Mucosa of gallbladder (tissue), 1 donor: ENCODE measurements at regions not wholly inside any gene's neighbourhood (a gene's known extent, or its start where the extent isn't known, plus 50 kb on each side); places are given as distances from the start of the nearest gene placed in this dataset.
A peak's percentile ranks its signal among the peaks of the same experiment; 100 is the strongest.

Experiments used
- DNase-seq: peaks from one replicate; pipeline ENCODE4 v3.0.0-alpha.2; 2020; ENCODE audit warnings: low spot score
- donor health status: DM: no; HTN: no; CAD: no.

GRCh38 chr4:45778514-45778913, 345.3 kb downstream of the GABRG1 start:
- DNase-seq = no peak

DNA sequence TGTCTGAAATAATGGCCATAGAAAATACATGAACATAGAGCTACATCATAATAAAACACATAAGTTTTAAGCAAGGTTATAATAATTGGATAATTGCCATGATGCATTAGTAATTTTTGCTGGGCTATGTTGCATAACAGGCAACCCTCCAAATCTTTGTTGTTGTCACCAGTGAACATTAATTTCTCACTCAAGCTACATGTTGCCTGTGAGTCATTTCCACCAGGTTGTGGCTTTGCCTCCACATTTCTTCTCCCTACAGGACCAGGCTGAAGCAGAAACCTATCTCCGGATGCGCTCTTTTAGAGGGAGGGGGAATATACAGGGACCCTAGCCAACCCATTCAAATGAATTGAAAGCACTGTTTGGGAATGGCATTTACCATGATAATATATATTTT, 347.7 kb downstream of the GABRG1 start:
- no peak for DNase-seq

GRCh38 chr4:45770958-45771357, 352.9 kb downstream of the GABRG1 start:
- DNase-seq = no peak

- DNase-seq = no peak
Measured at GRCh38 chr4:45765521-45765920, 358.3 kb downstream of the GABRG1 start.

GRCh38 chr4:45751877-45752530, 371.9 kb downstream of the GABRG1 start:
- no peak for DNase-seq

GRCh38 chr4:45750721-45751120, 373.1 kb downstream of the GABRG1 start:
- no peak for DNase-seq

DNA sequence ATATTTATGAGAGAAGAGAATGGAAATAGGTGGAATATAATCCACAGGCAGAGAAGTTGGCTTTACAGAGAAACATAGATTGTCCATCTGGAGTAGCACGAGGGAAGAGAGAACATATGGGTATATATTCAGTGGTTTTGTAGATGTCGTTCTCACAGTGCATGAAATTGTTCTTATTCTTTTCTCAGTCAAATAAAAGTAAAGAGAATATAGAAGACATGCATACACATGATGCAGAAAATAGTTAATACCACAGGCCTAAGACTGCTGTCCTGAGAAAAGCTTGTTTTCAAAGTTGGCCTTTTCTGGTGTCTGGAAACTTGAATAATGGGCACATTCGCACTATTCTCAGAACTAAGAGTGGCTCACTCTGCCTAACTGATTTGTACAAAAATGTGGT, 378.1 kb downstream of the GABRG1 start:
- DNase-seq = no peak

DNA sequence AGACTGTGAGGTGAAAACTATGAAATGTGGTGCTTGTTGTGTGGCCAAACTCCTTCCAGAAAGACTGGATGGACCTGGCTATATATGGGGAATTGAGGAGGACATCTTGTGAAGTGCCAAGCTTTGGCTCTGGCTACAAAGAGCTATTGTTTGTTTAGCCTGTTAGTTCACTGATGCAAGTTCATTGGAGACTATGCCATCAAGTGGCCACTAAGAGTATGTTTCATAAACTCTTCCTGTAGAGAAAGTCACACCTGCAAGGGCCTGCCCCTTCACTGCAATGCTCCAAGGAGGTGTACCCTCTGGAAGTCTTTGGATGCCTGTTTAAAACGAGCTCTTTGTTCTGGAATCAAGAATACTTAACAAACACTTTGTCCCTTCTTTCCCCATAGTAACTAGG, 382.0 kb downstream of the GABRG1 start:
- DNase-seq = no peak

DNA sequence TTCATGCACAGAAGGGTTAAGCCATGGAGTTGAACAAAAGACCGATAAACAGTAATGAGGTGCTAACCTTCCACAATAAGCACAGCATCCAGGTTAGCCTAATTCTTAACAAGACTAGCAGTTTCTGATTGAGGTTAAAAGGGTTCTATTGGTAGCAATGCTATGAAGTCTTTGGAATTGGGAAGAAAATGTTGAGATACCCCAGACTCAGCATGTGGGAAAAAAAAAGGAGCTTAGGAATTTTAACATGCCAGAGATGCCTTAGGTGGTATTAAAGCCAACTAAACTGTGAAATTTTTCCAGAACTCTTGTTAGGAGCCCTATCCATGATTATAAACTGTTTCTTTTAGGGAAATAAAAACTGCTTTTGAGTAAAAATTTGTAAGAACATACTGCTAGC, 391.7 kb downstream of the GABRG1 start:
- DNase-seq = no peak

DNA sequence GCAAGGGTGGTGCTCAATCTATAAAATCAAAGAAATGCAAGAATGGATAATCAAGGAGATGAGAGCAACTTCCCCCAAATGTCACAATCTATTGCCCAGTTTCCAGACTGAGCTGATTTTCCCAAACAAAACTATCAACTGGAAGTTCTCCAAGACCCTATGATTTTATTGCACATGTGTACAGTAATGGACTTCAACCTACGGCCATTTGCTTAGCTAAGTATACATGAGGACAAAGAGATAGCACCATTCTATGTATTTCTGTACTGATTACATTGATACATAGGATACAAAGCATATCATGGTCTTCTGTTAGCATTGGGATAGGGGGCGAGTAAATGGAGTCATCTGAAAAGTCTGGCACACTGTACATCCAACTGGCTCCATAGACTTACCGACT, 407.8 kb downstream of the GABRG1 start:
- no peak for DNase-seq

DNA sequence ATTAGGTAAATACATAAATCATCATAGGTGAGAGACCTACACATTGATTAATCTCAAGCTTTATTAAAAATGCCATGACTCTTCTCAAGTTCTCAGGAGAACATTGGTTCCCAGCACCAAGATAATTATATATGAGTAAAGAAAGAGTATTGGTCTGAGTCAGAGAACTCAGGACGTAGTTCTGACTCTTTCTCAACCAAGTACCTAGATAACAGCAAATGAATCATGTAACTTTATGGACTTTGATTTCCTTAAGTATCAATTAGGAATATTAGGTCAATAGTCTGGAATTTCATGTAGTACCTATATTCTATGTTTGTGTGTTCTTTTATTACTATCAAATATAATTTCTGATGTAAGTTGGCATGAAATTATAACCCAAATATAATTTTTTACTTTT, 409.9 kb downstream of the GABRG1 start:
- DNase-seq = no peak

DNA sequence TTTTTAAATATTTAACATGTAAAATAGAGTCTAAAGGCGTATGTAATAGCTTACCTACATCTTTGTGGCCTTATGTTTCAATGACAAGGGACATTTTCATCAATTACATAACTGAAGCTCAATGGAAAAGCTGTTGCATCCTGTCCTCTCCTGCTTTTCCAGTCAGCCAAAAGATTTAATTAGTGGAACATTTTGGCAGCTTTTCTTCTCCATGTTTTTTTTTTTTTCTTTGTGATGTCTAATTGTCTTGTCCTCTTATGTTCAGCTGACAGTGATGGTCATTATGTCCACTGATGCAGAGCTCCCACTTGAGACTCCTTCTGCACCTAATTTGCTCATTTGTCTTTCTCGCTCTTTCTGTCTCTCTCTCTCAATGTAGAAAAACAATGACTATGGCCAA, 422.2 kb downstream of the GABRG1 start:
- DNase-seq = no peak

DNA sequence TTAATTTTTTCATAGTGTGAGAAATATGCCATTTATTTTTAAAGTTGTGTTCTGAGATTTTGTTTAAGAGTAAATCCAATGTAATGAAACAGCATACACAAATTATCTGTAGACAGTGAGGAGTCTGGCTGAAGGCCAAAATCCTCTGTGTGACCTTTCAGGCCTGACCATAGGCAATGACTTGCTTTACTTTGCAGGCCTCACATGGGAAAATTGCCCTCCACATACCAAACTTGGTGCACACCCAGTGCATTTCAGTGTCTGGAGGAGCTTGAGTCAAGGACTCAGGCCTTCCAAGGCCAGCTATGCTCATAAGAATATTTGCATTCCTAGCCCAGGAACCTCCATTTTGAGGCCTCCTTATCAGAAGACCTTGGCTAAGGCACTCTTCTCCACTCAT, 430.1 kb downstream of the GABRG1 start:
- peak; percentile 13 for DNase-seq

DNA sequence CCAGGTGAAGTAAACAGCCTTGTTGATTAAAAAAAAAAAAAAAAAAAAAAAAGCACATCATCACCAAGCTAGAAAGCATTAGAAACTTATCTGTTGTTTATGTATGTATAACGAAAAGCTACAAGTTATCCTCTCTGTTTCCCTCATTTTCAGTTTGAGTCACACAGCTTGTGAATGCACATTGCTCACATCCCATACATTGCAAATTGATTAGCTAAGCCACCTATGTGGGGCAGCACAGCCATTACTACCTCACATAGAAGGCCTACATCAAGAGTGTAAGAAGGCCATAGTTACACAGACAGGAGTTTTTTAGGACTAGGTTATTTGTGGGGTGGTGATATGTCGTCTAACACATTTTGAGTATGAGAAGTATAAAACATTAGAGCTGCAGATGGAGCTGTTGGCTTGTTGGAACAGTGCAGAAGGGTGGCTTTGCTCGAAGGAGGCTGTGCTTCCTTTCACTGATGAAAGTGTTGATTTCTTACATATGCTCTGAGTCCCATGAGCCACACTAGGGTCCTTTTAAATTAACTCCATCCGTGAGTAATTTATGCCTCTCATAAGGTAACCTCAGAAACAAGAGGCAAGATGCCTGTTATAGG, 431.6 kb downstream of the GABRG1 start:
- DNase-seq = no peak

GRCh38 chr4:45688341-45688740, 435.5 kb downstream of the GABRG1 start:
- DNase-seq = no peak

- DNase-seq = no peak
Measured at GRCh38 chr4:45679411-45679810, 444.4 kb downstream of the GABRG1 start.

DNA sequence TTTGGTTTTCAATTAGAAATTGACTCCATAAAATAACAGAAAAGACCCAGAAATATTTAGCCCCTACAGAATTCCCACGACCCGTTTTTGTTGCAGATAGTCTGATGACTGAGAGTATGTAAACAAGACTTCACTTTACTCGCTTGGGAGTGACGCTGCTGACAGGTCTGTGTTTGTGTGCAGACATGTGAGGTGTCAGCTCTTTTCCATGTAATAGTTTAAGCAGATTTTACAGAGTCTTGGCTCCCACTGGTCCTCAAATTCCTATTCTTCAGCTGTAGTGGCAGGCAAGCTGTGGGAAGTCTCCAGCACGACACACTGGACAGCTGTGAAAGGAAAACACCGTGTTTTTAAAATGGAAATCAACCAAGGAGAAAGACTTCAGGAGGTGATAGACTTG, 455.7 kb downstream of the GABRG1 start:
- no peak for DNase-seq

DNA sequence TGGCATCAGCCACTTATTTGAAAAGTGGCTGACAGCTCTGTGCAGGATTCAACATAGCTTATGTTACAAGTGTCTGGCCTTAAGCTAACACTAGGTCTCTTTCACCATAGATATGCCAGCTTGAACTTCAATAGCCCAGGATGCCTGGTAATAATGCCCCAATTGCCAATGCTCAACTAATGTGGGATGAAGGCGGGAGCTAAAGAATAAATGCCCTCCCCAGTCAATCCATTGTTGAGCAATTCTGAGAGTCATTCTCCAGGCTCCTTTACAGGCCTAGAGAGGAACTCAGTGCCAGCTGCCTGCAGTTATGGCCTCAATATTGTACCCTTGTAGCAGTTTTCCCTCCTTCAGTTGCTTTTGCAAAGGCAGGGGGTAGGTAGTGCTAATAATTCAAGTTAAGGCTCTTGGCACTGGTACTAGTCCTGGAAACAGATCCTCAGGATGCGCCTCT, 460.2 kb downstream of the GABRG1 start:
- no peak for DNase-seq

DNA sequence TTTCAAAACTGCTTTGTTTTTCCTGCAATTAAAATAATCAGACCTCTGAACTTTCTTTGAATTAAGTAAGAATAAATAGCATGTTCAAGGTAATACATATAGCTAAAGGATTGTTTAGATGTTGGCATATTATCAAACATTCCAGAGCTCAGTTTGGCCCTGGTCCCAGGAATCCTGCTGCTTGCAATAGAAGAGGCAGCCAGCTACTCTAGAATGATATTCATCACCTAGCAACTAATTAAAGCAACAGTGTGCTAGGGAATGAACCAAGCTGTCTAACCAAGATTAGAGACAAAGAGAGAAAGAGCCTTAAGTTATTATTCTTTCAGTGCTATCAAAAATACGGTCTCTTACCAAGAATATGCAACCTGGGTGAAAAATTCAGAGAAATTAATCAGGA, 460.9 kb downstream of the GABRG1 start:
- peak; percentile 73 for DNase-seq

GRCh38 chr4:45661893-45662292, 462.0 kb downstream of the GABRG1 start:
- DNase-seq = no peak

DNA sequence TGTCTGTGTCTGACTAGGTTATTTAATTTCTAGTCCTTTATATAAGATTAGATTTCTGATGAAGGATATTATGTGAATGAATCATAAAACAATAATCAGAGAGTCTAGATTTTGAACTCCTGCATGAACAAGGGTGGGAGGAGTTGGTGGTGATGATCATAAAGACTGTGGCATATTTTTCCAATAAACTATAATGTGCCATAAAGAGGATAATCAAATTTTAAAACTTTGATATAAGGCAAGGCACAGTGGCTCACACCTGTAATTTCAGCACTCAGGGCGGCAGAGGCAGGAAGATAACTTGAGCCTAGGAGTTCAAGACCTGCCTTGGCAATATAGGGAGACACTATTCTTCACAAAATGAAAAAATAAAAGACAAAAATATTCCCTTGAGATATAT, 473.3 kb downstream of the GABRG1 start:
- no peak for DNase-seq

DNA sequence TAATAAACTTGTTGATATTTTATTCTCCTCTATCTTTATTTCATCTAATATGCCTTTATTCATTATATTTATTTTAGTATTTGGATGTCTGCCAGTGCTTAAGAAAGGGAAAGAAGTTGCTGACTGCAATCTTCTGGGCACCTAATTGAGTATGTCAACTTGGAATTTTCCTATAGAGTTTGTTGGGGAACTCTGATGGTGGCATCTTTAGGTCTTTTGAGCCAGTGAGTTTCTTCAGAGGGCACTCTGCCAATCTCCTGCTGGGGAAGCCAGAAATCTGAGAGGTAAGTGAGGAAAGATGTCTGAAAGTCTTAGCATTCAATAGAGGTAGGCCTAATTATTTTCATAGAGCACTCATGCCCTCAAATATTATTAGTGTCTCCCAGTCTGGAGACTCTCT, 475.0 kb downstream of the GABRG1 start:
- DNase-seq = no peak

- no peak for DNase-seq
Measured at GRCh38 chr4:45647823-45648222, 476.0 kb downstream of the GABRG1 start.
